Thoracic aorta (tissue), 2 donors: ENCODE measurements at regions not wholly inside any gene's neighbourhood (a gene's known extent, or its start where the extent isn't known, plus 50 kb on each side); places are given as distances from the start of the nearest gene placed in this dataset.

ENCODE experiments used
- ATAC-seq: fragments of 150-250 bp; one replicate; pipeline ENCODE4 v1.8.0; 2017; ENCODE audit warnings: low read depth; ENCODE audit not compliant: insufficient number of reproducible peaks, low FRiP score
- DNase-seq: peaks from one replicate; pipeline ENCODE4 v3.0.0-alpha.2; 2020; ENCODE audit warnings: low spot score
- H3K27ac ChIP-seq, 2 donors: fragments of 200-600 bp; sonication (generic); 1 replicate in 1 of 2; 2 replicates in 1 of 2; pipeline ENCODE4 v1.5.1; 2016; ENCODE audit warnings: mild to moderate bottlenecking in 2 of 2, moderate library complexity in 2 of 2
- H3K27me3 ChIP-seq: fragments of 200-600 bp; sonication (generic); replicated peaks from 2 replicates; pipeline ENCODE4 v1.6.0; 2016; ENCODE audit warnings: mild to moderate bottlenecking; ENCODE audit not compliant: insufficient read depth
- H3K36me3 ChIP-seq: fragments of 200-600 bp; sonication (generic); one replicate; pipeline ENCODE4 v1.5.1; 2016
- H3K4me1 ChIP-seq, 2 donors: fragments of 200-600 bp; sonication (generic); 1 replicate in 1 of 2; 2 replicates in 1 of 2; pipeline versions ENCODE4 v1.5.1 to v1.6.0; 2016; ENCODE audit warnings: low read depth in 2 of 2, mild to moderate bottlenecking in 1 of 2; ENCODE audit not compliant: control insufficient read depth in 1 of 2
- H3K4me3 ChIP-seq: fragments of 200-600 bp; sonication (generic); 2 replicates; pipeline ENCODE4 v1.5.1; 2016; ENCODE audit warnings: mild to moderate bottlenecking
- H3K9me3 ChIP-seq: fragments of 200-600 bp; sonication (generic); 2 replicates; pipeline ENCODE4 v1.5.1; 2016
- CTCF ChIP-seq: fragments of 200-600 bp; sonication (generic); IDR thresholded peaks from one replicate; pipeline ENCODE4 v1.5.1; 2019; ENCODE audit warnings: antibody characterized with exemption

GRCh38 chr15:62883938-62884479 is 158.5 kb upstream of the TPM1 start:
- no peak overlapping the region for H3K4me3 ChIP-seq
- TF ChIP-seq CTCF = no peak
- no peak for ATAC-seq
- no peak for DNase-seq
- H3K27ac ChIP-seq = no peak overlapping the region
- H3K27me3 ChIP-seq = no peaks in the 10 kb centered on the region
- no peaks in the 10 kb centered on the region for H3K9me3 ChIP-seq
- H3K4me1 ChIP-seq = no peaks in the 10 kb centered on the region
- no peaks in the 10 kb centered on the region for H3K36me3 ChIP-seq

- ATAC-seq (no peak), DNase-seq (no peak)
- Histone ChIP-seq H3K9me3 (no peaks in the 10 kb centered on the region), H3K4me1 (peaks cover 0 to 13% of the 10 kb centered on the region in 2 donors), H3K4me3 (no peak overlapping the region), H3K27ac (no peak overlapping the region), H3K36me3 (no peaks in the 10 kb centered on the region), H3K27me3 (no peaks in the 10 kb centered on the region)
- no peak for TF ChIP-seq CTCF
These were observed 156.0 kb upstream of the TPM1 start for GRCh38 chr15:62886431-62887071.

GRCh38 chr15:62887113-62887570 is 155.4 kb upstream of the TPM1 start:
- Histone ChIP-seq H3K36me3 (no peaks in the 10 kb centered on the region), H3K9me3 (no peaks in the 10 kb centered on the region), H3K4me3 (no peak overlapping the region), H3K4me1 (peaks cover 0 to 13% of the 10 kb centered on the region in 2 donors), H3K27me3 (no peaks in the 10 kb centered on the region), H3K27ac (no peak overlapping the region)
- no peak for TF ChIP-seq CTCF
- no peak for ATAC-seq
- DNase-seq = no peak

- ATAC-seq (no peak), DNase-seq (no peak)
- H3K4me3 ChIP-seq = no peak overlapping the region
- peaks cover 0 to 13% of the 10 kb centered on the region in 2 donors for H3K4me1 ChIP-seq
- H3K27me3 ChIP-seq = no peaks in the 10 kb centered on the region
- H3K9me3 ChIP-seq = no peaks in the 10 kb centered on the region
- no peaks in the 10 kb centered on the region for H3K36me3 ChIP-seq
- no peak for TF ChIP-seq CTCF
- H3K27ac ChIP-seq = no peak overlapping the region
These were observed 153.9 kb upstream of the TPM1 start for GRCh38 chr15:62888623-62889022.

- H3K9me3 ChIP-seq = no peaks in the 10 kb centered on the region
- TF ChIP-seq CTCF = no peak
- ATAC-seq = no peak
- H3K36me3 ChIP-seq = no peaks in the 10 kb centered on the region
- H3K27ac ChIP-seq = no peak overlapping the region
- no peaks in the 10 kb centered on the region for H3K27me3 ChIP-seq
- no peak for DNase-seq
- H3K4me1 ChIP-seq = peaks cover 0 to 14% of the 10 kb centered on the region in 2 donors
- H3K4me3 ChIP-seq = no peak overlapping the region
These were observed 153.3 kb upstream of the TPM1 start for GRCh38 chr15:62889141-62889661.
